KBM-7 (cell line): ENCODE measurements at regions not wholly inside any gene's neighbourhood (a gene's known extent, or its start where the extent isn't known, plus 50 kb on each side); places are given as distances from the start of the nearest gene placed in this dataset.
"Not testable (repeated sequence)": the region's sequence is repeated elsewhere in the genome, so short reads cannot be mapped to it uniquely, and the experiment has no call there.

Experiments
- DNase-seq: peaks from one replicate; pipeline ENCODE4 v3.0.0-alpha.2; 2015
- in situ Hi-C: fragments of 300-500 bp; cut with MboI; formaldehyde crosslinking; loops from 2 replicates; pipeline ENCODE4 v1.14.3; 2020; ENCODE audit warnings: low sequenced_read_pairs, low pct_unique_long_range_greater_than_20kb, mixed read lengths

- in situ Hi-C loops, result no loop called here
- DNase-seq, result no peak
These were observed 193.8 kb downstream of the POM121L12 start for GRCh38 chr7:53229202-53229601.

GRCh38 chr7:53237344-53237913 is 202.0 kb downstream of the POM121L12 start:
- in situ Hi-C loops, result no loop called here
- no peak for DNase-seq

GRCh38 chr7:53238021-53238605 is 202.7 kb downstream of the POM121L12 start:
- DNase-seq, result no peak
- in situ Hi-C loops, result no loop called here

GRCh38 chr7:53239151-53239550 is 203.7 kb downstream of the POM121L12 start:
- DNase-seq, in situ Hi-C loops: not testable (repeated sequence)

- DNase-seq, result no peak
- in situ Hi-C loops, result no loop called here
These were observed 210.3 kb downstream of the POM121L12 start for GRCh38 chr7:53245721-53246120.

- in situ Hi-C loops, result no loop called here
- no peak for DNase-seq
These were observed 211.5 kb downstream of the POM121L12 start for GRCh38 chr7:53246957-53247356.

GRCh38 chr7:53252539-53252938 is 217.1 kb downstream of the POM121L12 start:
- no peak for DNase-seq

GRCh38 chr7:53272081-53272480 is 236.6 kb downstream of the POM121L12 start:
- no peak for DNase-seq
- in situ Hi-C loops, result no loop called here

More at GRCh38 chr7:53252539-53252938, 217.1 kb downstream of the POM121L12 start:
- in situ Hi-C loops, result no loop called here

- in situ Hi-C loops, result no loop called here
- DNase-seq, result no peak
These were observed 245.9 kb downstream of the POM121L12 start for GRCh38 chr7:53281312-53281711.

- DNase-seq, result no peak
- in situ Hi-C loops, result no loop called here
These were observed 256.9 kb downstream of the POM121L12 start for GRCh38 chr7:53292341-53292740.

- in situ Hi-C loops, result no loop called here
- no peak for DNase-seq
These were observed 267.2 kb downstream of the POM121L12 start for GRCh38 chr7:53302496-53303246.

GRCh38 chr7:53303781-53304180 is 268.3 kb downstream of the POM121L12 start:
- DNase-seq, result no peak
- in situ Hi-C loops, result no loop called here

- in situ Hi-C loops, result no loop called here
- no peak for DNase-seq
These were observed 271.4 kb downstream of the POM121L12 start for GRCh38 chr7:53306846-53307245.

GRCh38 chr7:53311205-53311604 is 275.8 kb downstream of the POM121L12 start:
- in situ Hi-C loops, result no loop called here
- DNase-seq, result no peak

GRCh38 chr7:53315981-53316380 is 280.5 kb downstream of the POM121L12 start:
- in situ Hi-C loops, result no loop called here
- DNase-seq, result no peak

- in situ Hi-C loops, result no loop called here
These were observed 283.1 kb downstream of the POM121L12 start for GRCh38 chr7:53318566-53318965.

GRCh38 chr7:53325061-53325460 is 289.6 kb downstream of the POM121L12 start:
- no peak for DNase-seq
- in situ Hi-C loops, result no loop called here

More at GRCh38 chr7:53318566-53318965, 283.1 kb downstream of the POM121L12 start:
- DNase-seq, result no peak

GRCh38 chr7:53326634-53327033 is 291.2 kb downstream of the POM121L12 start:
- DNase-seq, result no peak
- in situ Hi-C loops, result no loop called here

- DNase-seq, result no peak
- in situ Hi-C loops, result no loop called here
These were observed 300.8 kb downstream of the POM121L12 start for GRCh38 chr7:53336105-53336668.

- peak; percentile 3 for DNase-seq
- in situ Hi-C loops, result no loop called here
These were observed 304.8 kb downstream of the POM121L12 start for GRCh38 chr7:53340220-53340619.
